D341Med (cell line): ENCODE measurements at regions not wholly inside any gene's neighbourhood (a gene's known extent, or its start where the extent isn't known, plus 50 kb on each side); places are given as distances from the start of the nearest gene placed in this dataset.

Experiments used
- DNase-seq: peaks from one replicate; pipeline ENCODE4 v3.0.0; 2012; ENCODE audit warnings: low spot score

- DNase-seq: no peak
Measured at GRCh38 chr12:67590149-67590790, 58.3 kb upstream of the DYRK2 start.

- no peak for DNase-seq
Measured at GRCh38 chr12:67592228-67593011, 56.1 kb upstream of the DYRK2 start.

- no peak for DNase-seq
Measured at GRCh38 chr12:67593041-67593440, 55.5 kb upstream of the DYRK2 start.

- no peak for DNase-seq
Measured at GRCh38 chr12:67593461-67594330, 54.8 kb upstream of the DYRK2 start.

GRCh38 chr12:67594888-67595287 is 53.7 kb upstream of the DYRK2 start:
- DNase-seq: no peak

- no peak for DNase-seq
Measured at GRCh38 chr12:67595365-67595764, 53.2 kb upstream of the DYRK2 start.

- DNase-seq: no peak
Measured at GRCh38 chr12:67598598-67598997, 49.9 kb upstream of the DYRK2 start.
